GM19023 (cell line): ENCODE measurements at regions not wholly inside any gene's neighbourhood (a gene's known extent, or its start where the extent isn't known, plus 50 kb on each side); places are given as distances from the start of the nearest gene placed in this dataset.
"Not testable (repeated sequence)": the region's sequence is repeated elsewhere in the genome, so short reads cannot be mapped to it uniquely, and the experiment has no call there.

ENCODE experiments used
- ATAC-seq: cut with Tn5 transposase; IDR thresholded peaks from one replicate; pipeline ENCODE4 v1.9.1; 2021; ENCODE audit warnings: mild to moderate bottlenecking, moderate library complexity; ENCODE audit not compliant: unreplicated experiment

DNA sequence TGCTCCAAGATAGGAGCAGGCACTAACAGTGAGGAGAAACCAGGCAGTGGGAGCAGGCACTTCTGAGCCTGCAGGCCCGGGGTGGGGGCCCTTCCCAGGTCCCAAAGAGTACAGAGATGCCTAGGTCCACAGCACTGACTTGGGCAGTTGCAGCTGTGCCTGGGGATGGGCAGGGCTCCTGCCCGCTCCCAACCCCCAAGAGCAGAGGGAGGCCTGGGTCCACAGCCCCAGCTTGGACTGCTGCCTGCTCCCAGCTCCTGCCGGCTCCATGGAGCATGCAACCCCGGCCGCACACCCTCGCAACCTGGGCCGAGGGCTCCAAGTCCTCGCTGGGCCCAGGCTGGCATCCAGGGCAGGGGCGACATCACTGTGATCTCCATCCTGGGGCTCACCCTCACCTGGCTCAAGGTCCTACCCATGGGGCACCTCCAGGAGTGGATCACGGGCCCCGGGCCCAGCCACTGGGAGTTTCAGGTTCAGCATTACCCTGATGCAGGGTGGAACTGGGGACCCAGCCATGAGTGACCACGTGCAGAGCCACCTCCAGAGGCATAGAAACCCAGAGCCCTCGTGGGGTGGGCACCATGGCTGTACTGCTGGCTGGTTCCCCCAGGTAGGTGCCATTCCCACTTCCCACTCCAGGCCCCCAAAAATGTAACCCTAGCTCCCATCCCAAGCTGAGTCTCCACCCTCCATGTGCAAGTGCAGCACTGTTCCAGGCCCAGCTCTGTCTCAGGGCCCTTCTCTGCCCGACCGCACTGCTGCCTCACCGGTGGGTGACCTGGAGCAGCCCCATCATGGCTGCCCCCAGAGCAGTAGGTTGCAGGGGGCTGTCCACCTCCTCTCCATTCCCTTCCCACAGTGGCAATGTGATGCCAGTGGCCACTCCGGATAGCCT is 325.6 kb downstream of the NR4A2 start:
- ATAC-seq = no peak

DNA sequence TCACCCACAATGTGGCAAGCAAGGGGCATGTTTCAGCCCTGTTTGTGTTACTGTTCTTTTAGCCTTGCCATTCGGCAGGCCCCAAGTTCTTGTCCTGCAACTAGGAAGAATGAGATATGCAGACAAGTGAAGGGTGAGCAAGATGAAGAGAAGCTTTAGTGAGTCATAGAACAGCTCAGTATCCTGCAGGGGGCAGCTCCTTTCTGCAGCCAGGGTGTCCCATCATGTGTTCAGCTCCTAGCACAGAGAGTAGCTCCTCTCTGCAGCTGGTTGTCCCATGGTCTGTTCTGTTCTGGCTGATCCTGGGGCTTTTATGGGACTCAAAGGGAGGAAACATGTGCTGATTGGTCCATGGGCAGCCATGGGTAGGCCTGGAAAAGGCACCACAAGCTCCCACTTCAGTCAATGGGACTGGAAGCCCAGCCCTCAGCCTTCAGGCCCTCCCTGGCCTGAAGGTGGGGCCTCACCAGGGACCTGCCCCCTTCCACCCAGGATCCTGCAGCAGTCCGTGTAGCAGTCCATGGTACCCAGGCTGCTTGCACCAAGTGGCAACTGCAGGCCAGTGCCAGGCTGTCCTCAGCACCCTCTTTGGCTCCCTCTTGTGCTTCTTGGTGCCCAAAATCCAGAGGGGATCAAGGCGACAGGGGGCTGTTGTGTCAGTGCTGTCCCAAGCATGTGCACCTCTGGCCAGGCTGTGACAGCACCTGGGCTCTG is 326.4 kb downstream of the NR4A2 start:
- no peak for ATAC-seq

DNA sequence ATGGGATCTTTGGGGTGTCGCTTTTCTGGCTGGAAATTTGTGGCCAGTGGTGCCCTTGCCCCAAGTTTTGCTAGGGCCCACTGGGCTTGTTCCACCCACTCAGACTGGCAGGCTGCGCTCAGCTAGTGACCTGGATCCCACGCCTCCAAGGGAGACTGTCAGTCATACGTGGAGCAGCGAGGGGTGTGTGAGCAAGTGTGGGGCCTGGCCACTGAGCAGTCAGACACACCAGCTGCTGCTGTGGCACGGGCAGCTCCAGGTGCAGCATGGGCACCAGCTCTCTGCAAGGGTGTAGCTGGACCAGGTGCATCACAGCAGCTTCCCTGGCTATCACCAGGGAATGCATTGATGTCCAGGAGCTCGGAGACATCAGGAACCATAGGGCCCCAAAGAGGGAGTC is 327.0 kb downstream of the NR4A2 start:
- ATAC-seq = no peak

GRCh38 chr2:156004459-156004858 is 328.1 kb downstream of the NR4A2 start:
- ATAC-seq = no peak

GRCh38 chr2:156003780-156004179 is 328.7 kb downstream of the NR4A2 start:
- ATAC-seq = no peak

DNA sequence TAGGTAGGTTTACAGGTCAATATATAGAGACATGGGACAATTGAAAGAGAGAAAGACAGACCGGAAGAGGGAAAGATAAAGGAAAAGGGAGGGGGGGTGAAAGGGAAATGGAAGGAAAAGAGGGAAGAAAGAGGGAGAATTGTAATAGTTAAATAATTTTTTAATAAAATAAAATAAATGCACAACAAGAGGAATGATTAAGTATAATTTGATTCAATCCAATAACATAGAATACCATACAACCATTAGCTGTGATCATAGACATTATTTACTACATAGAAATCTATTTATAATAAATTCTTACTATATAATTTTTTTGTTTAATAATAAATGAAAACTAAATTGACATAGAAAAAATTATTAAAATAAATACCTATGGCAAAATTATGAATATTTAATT is 330.7 kb downstream of the NR4A2 start:
- no peak for ATAC-seq

- ATAC-seq = no peak
These were observed 335.0 kb downstream of the NR4A2 start for GRCh38 chr2:155997538-155997937.

DNA sequence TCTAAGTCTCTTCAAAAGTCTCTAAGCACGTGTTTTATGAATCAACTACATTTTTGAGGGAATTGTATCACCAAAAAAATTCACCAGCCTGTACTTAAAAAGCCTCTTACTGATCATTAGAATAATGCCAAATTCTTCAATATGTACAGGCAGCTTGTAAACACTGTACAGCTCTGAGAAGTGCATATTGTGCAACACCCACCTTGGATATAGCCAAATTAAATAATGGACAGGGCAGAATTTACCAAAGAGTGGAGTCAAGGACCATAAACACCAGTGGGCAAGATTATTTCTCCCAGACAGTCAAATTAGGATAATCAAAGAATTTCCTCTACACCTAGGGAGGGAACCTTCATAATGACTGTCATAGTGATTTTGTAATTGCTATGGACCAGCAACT is 338.2 kb downstream of the NR4A2 start:
- ATAC-seq = no peak

DNA sequence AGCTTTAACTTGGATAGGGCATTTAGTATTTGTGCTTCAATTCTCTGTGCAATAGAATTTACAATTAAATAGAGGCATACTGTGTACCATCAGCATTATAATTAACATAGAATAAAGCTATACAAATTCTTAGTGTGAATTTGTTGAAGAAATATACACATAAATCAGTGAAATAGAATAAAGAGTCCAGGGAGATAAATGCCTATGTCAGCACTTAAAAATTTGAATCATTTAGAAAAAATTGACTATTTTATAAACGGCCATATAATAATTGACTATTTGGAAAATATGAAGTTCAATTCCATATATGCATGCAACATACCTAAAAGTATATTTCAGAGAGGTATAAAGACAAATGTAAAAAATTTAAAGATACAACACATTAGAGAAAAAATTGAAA is 348.7 kb downstream of the NR4A2 start:
- ATAC-seq = no peak

- ATAC-seq = no peak
These were observed 350.4 kb downstream of the NR4A2 start for GRCh38 chr2:155982135-155982534.

DNA sequence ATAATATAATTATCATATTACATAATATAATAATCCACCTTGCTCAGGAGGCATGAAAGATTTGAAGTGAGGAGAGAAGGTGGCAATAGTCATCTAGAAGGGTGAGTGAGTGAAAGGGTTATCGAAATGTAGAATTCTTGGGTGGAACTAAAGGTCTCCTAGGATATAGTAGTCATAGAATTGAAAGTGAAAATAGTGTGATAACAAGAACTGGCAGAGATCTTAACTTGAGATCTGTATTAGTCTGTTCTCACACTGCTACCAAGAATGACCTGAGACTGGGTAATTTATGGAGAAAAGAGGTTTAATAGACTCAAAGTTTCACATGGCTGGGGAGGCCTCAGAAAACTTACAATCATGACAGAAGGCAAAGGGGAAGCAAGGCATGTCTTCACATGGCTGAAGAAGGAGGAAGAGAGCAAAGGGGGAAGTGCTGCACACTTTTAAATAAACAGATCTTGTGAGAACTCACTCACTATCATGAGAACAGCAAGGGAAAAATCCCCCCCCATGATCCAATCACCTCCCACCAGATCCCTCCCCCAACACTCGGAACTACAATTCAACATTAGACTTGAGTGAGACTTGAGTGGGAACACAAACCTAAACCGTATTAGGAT is 351.5 kb downstream of the NR4A2 start:
- ATAC-seq = peak; percentile 57

DNA sequence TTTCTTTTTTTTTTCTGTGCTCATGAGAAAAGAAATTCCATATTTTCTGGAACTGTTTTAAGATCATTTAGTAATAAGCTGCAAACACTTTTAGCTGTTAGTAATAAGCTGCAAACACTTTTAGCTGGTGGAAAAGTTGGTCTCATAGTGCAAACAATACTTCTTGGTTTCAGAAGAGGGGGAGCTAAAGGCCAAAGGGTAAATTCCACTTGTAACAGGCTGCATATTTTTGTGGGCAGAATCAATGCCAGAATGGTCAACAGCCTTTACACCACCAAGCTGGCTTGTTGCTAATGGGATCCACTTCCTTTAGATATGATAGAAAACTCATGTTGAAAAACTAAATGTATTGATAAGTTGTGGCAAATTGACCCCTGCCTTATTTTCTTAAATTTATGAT is 356.8 kb downstream of the NR4A2 start:
- no peak for ATAC-seq

GRCh38 chr2:155972916-155973315 is 359.6 kb downstream of the NR4A2 start:
- ATAC-seq = no peak

DNA sequence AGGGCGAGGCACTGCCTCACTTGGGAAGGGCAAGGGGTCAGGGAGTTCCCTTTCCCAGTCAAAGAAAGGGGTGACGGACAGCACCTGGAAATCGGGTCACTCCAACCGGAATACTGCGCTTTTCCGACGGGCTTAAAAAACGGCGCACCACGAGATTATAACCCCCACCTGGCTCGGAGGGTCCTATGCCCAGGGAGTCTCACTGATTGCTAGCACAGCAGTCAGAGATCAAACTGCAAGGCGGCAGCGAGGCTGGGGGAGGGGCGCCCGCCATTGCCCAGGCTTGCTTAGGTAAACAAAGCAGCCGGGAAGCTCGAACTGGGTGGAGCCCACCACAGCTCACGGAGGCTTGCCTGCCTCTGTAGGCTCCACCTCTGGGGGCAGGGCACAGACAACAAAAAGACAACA is 366.5 kb downstream of the NR4A2 start:
- not testable (repeated sequence) for ATAC-seq

GRCh38 chr2:155965415-155966063 is 367.0 kb downstream of the NR4A2 start:
- no peak for ATAC-seq

DNA sequence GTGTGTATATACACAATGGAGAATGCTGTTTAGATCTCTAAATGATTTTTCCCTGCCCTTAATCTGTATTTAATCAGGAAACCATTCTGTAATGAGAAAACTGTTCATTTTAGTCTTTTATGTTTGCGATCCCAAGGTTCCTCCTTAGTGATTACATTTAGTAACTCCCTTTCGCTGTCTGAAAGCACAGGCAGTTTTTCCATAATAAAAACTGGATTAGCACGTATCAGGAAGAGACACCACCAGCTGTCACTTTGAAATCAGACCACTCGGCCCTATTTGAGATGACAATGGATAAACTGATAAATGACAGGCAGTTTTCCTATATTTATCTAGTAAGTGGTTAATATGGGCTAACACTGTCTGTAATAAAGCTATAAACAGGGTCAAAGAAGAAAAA is 370.9 kb downstream of the NR4A2 start:
- ATAC-seq = no peak

GRCh38 chr2:155958834-155959233 is 373.7 kb downstream of the NR4A2 start:
- no peak for ATAC-seq

GRCh38 chr2:155947069-155947468 is 385.5 kb downstream of the NR4A2 start:
- ATAC-seq = no peak

- ATAC-seq = no peak
These were observed 388.3 kb downstream of the NR4A2 start for GRCh38 chr2:155944218-155944617.

DNA sequence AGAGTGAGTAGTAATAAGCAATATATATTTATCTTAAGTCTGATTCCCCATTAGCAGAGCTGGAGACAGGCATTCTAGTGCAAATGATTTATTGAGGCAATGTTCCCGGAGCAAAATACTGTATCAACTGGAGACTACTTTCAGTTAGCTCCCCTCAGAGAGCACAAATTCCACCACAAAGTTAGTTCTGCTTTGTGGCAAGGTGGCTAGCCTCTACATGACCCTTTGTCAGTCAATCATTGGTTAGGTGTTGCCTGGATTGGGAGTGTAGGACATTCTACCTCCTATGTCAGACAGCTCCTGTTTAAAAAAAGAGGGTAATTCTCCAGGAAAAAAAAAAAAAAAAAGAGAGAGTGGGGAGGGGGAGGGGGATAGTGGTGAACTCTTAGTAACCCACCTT is 402.2 kb downstream of the NR4A2 start:
- ATAC-seq = no peak

- no peak for ATAC-seq
These were observed 415.1 kb downstream of the NR4A2 start for GRCh38 chr2:155917380-155917779.
